ENCODE measurements at regions not wholly inside any gene's neighbourhood (a gene's known extent, or its start where the extent isn't known, plus 50 kb on each side); places are given as distances from the start of the nearest gene placed in this dataset.

DNA sequence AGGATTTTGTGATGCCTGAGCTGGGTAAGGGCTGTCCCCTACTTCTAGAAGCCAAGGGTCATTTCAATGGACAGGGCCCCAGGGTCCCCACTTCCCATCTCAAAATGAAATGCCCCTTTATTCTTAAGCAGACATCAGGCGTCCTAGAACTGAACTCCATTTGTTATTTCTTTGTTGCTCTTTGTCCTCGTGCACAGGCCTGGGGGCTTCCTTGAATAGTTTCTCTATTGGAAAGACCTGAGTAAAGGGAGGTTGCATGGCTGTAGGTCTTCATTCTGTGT is 311.4 kb upstream of the ZNF32 start:
- H3K9me3 ChIP-seq (ENCODE audit: severe bottlenecking) = no peaks in the 10 kb centered on the region
- H3K27ac ChIP-seq = no peak overlapping the region
- DNase-seq = no peak
- no peaks in the 10 kb centered on the region for H3K36me3 ChIP-seq
- TF ChIP-seq, protein P1, sequence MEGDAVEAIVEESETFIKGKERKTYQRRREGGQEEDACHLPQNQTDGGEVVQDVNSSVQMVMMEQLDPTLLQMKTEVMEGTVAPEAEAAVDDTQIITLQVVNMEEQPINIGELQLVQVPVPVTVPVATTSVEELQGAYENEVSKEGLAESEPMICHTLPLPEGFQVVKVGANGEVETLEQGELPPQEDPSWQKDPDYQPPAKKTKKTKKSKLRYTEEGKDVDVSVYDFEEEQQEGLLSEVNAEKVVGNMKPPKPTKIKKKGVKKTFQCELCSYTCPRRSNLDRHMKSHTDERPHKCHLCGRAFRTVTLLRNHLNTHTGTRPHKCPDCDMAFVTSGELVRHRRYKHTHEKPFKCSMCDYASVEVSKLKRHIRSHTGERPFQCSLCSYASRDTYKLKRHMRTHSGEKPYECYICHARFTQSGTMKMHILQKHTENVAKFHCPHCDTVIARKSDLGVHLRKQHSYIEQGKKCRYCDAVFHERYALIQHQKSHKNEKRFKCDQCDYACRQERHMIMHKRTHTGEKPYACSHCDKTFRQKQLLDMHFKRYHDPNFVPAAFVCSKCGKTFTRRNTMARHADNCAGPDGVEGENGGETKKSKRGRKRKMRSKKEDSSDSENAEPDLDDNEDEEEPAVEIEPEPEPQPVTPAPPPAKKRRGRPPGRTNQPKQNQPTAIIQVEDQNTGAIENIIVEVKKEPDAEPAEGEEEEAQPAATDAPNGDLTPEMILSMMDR (IDR thresholded peaks at IDR 0.05; ENCODE audit: low read depth, low read length) = no peak
- H3K4me3 ChIP-seq (ENCODE audit: low read depth, low read length) = no peak overlapping the region
- peaks cover 36% of the 10 kb centered on the region for H3K27me3 ChIP-seq (ENCODE audit: insufficient read depth, low read depth, severe bottlenecking)

DNA sequence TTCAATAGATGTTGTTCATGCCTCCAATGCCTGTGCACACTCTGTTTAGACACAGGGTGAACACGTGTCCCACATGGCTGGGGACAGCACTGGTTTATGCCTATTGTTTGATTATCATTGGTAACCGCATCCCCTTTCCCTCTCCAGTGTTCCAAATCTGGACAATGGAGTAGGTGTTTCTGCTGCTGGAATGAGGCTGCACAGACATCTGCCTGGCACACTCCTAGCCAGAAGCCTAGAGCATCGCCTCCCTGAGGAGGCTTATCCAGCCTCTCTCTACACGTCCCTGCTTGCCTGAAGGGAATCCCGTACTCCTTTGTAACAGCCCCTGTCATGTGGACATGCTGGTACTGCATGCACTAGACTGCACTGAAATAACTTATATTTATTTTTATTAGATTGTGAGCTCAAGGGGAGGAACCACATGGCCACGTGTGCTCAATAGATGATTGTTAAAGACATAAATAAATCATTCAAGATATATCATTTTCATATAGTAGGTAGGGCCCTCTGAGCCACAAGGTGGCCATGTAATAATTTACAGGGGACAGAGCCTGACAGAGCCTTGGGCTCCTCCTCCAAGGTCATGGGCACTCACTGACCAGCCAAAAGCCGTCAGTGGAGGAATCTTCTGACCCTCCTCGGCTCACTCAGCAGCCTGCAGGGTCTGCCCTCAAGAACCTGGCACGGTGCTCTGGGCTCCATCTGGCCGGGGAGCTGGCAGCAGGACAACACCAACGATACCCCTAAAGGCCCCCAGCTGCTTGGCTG is 310.9 kb upstream of the ZNF32 start:
- TF ChIP-seq, protein P1 (IDR thresholded peaks at IDR 0.05; ENCODE audit: low read depth, low read length) = no peak
- H3K36me3 ChIP-seq = no peaks in the 10 kb centered on the region
- peaks cover 30% of the 10 kb centered on the region for H3K27me3 ChIP-seq (ENCODE audit: insufficient read depth, low read depth, severe bottlenecking)
- DNase-seq = no peak
- H3K4me3 ChIP-seq (ENCODE audit: low read depth, low read length) = no peak overlapping the region
- no peak overlapping the region for H3K27ac ChIP-seq
- H3K9me3 ChIP-seq (ENCODE audit: severe bottlenecking) = no peaks in the 10 kb centered on the region

DNA sequence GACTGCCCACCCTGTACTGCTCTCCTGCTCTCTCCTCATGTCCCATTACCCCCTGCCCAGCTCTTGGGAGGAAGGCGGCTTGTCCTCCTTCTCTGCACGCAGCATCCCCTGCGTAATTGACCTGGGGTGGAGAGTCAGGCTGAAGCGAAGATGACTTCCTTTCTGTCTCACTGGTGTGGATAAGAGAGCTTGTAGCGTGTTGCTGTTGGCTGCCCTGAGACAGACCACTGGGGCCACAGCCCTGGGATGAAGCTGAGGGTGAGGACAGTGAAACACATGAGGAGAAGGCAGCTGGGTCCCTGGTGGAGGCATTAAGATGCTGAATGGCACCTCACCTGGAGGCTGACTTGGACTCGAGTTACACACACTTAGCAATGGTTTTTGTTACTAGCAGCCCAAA is 310.3 kb upstream of the ZNF32 start:
- H3K27me3 ChIP-seq (ENCODE audit: insufficient read depth, low read depth, severe bottlenecking) = peaks cover 28% of the 10 kb centered on the region

DNA sequence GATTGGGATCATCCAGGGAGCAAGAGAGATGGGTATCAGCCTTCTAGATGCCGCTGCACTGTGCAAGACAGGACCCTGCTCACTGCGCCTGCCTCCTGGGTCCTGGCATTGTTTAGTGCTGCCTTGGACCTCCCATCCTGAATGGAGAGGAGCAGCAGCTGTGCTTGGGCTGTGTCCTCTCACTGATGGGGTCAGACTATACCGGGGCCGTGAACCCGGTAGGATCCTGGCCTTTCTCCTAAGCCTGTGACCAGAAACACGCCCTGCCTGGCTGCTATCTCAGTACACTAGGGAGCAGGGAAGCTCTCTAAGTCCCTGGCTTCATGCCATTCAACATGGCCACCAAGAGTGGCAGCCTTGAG is 309.4 kb upstream of the ZNF32 start:
- peaks cover 23% of the 10 kb centered on the region for H3K27me3 ChIP-seq (ENCODE audit: insufficient read depth, low read depth, severe bottlenecking)
- TF ChIP-seq, protein P1 (IDR thresholded peaks at IDR 0.05; ENCODE audit: low read depth, low read length) = no peak
- no peak overlapping the region for H3K27ac ChIP-seq
- no peak for DNase-seq
- no peaks in the 10 kb centered on the region for H3K9me3 ChIP-seq (ENCODE audit: severe bottlenecking)
- no peaks in the 10 kb centered on the region for H3K36me3 ChIP-seq
- H3K4me3 ChIP-seq (ENCODE audit: low read depth, low read length) = no peak overlapping the region

More for the DNA sequence above, 310.3 kb upstream of the ZNF32 start:
- Histone ChIP-seq H3K36me3 (no peaks in the 10 kb centered on the region), H3K4me3 (ENCODE audit: low read depth, low read length) (no peak overlapping the region), H3K9me3 (ENCODE audit: severe bottlenecking) (no peaks in the 10 kb centered on the region), H3K27ac (no peak overlapping the region)
- no peak for DNase-seq
- TF ChIP-seq, protein P1 (IDR thresholded peaks at IDR 0.05; ENCODE audit: low read depth, low read length) = no peak

DNA sequence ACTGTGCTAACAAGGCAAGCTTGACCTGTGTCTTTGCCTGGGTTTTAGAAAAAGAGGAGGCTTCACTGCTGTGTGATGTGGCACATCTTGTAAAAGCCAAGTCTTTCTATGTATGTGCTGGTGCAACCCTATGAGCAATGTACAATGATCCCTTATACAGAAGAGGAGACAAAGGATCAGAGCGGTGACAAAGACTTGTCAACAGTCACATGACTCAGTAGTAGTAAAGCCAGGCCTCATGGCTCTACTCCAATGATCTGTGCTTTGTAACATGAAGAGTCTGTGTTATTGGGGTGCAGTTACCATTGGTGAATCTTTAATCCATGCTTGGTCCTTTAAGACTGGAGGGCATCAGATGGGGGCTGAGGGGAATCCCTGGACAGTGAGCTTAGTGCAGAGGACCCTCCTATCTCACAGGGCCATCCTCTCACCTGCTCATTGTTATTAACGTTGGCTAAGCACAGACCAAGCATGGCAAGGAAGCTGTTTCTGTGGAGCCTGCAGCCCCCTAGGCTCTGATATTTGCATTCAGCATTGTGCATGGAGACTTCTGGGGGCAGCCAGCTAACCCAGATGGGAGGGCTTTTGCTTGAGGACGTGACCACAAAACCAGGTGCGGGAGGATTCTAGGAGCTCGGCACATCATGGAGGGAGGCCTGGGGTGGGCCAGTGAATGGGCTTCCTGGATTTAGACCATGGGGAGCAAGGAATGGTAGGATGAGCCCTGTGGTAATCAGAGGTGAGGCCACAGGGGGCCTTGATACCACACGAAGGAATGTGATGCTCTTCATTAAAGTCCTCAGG is 308.8 kb upstream of the ZNF32 start:
- no peak for DNase-seq

More for the DNA sequence above, 308.8 kb upstream of the ZNF32 start:
- Histone ChIP-seq H3K27ac (no peak overlapping the region), H3K4me3 (ENCODE audit: low read depth, low read length) (no peak overlapping the region), H3K36me3 (no peaks in the 10 kb centered on the region), H3K9me3 (ENCODE audit: severe bottlenecking) (no peaks in the 10 kb centered on the region), H3K27me3 (ENCODE audit: insufficient read depth, low read depth, severe bottlenecking) (peaks cover 20% of the 10 kb centered on the region)
- TF ChIP-seq, protein P1 (IDR thresholded peaks at IDR 0.05; ENCODE audit: low read depth, low read length) = no peak

Measured in WERI-Rb-1 (cell line).